T47D (cell line): ENCODE measurements at regions not wholly inside any gene's neighbourhood (a gene's known extent, or its start where the extent isn't known, plus 50 kb on each side); places are given as distances from the start of the nearest gene placed in this dataset.

Source experiments
- DNase-seq, 2 experiments: peaks; one replicate each; pipeline versions ENCODE4 v3.0.0 to v3.0.0-alpha.2; 2011 to 2012; ENCODE audit warnings: low read depth in 1 of 2, low spot score in 1 of 2
- JUND ChIP-seq: IDR thresholded peaks from 2 replicates; pipeline ENCODE4 v1.6.1; 2012; ENCODE audit warnings: low read depth
- in situ Hi-C: cut with HindIII; loops from 2 replicates; pipeline ENCODE4 v1.10.0; 2016; ENCODE audit warnings: low sequenced_read_pairs, low pct_unique_long_range_greater_than_20kb

DNA sequence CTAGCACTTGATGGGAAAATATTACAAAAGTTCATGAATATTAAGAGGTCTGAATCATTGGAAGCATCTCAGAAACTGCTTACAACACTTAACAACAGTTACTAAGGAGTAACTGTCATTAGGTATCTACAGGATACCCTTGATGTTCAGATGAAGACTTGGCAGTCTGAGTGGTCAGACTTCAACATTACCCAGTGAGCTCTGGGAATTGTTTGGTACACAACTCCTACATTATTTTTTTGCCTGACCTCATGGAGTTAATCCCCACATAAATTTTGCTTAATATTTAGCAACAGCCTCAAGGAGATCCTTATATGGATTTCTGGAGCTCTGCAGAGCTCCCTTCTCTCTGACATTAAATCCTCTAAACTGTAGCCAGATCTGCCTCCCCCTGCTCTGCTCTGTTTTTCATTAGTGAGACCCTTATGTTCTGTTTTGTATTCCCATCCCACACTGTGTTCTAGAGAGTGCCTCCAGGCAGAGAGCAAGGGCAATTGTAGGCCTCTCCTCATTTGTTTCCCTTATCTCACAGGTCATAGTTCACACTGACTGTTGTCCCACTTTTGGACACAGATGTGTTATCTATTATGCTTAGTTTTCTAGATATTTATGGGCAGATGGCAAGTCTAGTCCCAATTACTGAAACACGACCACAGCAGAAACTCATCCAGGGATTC, 368.8 kb downstream of the GASK1B start:
- DNase-seq = no peak
- in situ Hi-C loops = no loop called here
- no peak for TF ChIP-seq JUND

DNA sequence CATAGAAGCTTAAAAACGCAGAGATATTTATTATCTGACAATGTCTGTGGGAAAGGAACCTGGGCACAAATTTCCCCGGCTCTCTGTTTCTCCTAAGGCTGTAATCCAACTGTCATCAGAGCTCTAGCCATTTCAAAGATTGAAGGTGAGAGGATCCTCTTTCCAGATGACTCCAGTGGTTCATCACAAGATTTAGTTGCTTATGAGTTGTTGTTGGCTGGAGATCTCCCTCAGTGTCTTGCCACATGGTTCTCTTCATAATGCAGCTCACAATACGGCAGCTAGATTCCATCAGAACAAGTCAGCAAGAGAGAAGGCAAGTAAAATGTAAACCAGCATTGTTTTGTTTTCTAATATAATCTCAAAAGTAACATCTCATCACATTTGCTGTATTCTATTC, 369.4 kb downstream of the GASK1B start:
- TF ChIP-seq JUND = no peak
- no peak for DNase-seq
- in situ Hi-C loops = no loop called here

DNA sequence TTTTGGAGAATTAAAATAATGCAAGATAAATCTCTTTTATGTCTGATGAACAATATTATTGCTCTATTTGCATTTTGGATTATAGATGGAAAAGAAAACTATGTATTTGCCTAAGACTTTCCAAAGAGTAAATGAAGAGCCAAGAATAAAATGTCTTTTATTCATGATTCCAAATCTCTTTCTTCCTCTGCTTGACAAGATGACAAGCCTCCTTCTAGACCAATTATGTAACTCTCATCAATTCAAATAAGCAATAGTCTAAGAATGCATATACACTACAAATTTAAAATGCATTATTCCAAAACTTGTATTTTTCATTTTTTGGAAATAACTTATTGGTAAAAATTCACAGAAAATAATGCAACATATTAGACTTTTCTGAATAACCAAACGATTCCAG, 377.3 kb downstream of the GASK1B start:
- in situ Hi-C loops = no loop called here
- no peak for TF ChIP-seq JUND
- no peak for DNase-seq

DNA sequence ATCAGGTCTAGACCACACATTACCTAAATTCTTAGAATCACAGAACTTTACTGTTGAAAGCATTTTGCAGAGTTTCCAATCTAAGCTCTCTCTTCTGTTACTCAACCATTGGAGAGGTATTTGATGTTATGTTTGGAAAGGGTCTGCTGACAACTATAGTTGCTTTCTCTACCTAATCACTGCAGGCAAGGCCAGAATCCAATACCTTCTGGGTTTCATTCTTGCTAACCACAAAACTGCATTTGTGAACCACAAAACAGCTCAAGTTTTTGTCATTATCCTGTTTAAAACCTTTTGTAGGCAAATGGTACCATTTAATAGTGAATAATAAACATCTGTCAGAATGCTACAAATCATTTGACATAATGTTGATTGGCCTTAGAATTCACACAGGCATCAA, 380.1 kb downstream of the GASK1B start:
- DNase-seq = no peak
- in situ Hi-C loops = no loop called here
- TF ChIP-seq JUND = no peak

DNA sequence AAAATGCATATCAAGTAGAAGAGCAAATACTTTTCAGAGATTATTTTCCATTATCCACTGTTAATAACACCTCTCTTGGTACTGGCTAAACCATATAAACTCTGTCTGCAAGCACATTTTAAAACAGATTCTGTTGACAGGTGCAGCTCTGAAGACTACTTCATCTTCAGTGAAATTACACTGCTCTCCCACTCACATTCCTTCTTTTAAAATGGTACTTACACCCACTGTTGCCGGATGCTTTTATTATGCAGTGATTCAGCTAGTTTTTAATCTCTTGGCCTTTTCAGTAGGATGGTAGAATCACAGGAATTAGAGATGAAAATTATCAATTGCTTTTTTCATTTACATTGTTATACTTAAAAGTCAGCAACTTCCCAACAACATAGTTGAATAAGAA, 381.6 kb downstream of the GASK1B start:
- TF ChIP-seq JUND = no peak
- DNase-seq = no peak
- in situ Hi-C loops = no loop called here

DNA sequence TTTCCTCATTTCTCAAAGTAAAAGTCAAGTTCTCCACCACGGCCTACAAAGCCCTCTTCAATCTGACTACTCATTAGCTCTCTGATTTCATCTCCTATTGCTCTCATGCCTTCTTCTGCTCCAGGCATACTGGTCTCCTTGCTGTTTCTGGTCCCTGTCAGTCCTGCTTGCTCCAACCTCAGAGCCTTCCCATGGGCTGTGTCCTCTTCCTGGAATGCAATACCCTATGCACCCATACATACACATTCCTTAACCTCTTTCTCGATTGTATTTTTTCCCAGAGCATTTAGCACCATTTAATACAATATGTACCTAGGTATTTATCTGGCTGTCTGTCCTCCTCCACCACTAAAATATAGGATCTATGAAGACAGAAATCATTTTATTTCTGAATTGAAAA, 385.2 kb downstream of the GASK1B start:
- in situ Hi-C loops = no loop called here
- no peak for TF ChIP-seq JUND
- DNase-seq = no peak

DNA sequence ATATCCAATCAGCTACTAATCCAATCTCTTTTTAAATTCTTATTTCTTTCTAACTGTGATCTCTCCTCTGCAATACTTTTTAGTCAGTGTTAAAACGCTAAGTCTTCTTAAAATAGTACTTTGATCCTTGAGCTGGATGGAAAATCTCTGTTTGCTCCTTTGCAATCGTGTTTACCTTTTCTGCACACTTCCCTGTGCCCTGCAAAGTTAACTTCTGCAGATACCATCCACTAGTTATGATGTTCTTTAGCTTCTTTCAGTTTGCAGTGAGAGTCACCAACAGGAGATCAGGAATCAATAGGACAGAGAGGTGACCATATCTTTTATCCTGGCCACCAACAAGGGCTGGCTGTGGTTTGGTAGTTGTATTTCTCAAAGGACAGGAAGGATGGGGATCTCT, 391.5 kb downstream of the GASK1B start:
- in situ Hi-C loops = no loop called here
- DNase-seq = no peak
- no peak for TF ChIP-seq JUND

DNA sequence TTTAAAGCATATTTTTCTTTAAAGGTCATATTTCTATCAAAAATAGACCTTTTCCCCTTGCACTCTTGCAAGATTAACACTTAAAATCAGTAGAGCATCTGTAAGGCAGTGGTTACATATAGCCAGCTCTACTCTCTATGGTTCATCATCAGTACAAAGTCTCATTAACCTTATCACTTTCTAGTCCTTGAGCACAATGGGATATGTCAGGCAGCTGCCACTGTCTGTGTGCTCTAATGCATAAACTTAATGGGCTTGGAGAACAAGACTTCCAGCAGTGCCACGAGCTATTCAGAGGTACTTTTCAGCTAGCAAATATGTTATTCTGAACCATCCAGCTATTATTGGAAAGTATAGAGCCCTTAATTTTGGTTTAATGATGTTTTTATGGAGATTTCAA, 393.7 kb downstream of the GASK1B start:
- in situ Hi-C loops = no loop called here
- DNase-seq = no peak
- TF ChIP-seq JUND = no peak

DNA sequence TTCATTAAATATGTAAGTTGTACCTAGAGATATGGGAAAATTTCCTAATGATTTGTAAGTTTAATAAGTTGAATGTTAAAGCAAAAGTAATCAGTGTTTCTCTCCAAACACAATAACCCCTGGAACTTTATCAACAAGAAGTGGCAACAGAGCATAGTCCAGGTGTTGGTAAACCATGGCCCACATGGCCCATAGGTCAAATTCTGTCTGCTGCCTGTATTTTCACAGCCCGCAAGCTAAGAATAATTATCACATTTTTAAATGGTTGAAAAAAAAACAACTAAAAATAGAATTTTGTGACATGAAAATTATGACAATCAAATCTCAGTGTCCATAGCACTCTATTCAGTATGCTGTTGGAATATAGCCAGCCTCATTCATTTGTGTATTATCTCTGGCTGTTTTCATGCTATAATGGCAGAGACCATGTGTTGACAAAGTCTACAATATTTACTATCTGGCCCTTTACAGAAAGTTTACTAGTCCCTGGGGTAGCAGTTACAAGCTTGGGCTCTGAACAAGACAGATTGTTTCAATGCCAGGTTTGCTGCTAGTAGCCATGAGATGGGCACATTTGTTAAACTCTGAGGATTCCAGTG, 395.8 kb downstream of the GASK1B start:
- DNase-seq = no peak
- in situ Hi-C loops = no loop called here
- no peak for TF ChIP-seq JUND

DNA sequence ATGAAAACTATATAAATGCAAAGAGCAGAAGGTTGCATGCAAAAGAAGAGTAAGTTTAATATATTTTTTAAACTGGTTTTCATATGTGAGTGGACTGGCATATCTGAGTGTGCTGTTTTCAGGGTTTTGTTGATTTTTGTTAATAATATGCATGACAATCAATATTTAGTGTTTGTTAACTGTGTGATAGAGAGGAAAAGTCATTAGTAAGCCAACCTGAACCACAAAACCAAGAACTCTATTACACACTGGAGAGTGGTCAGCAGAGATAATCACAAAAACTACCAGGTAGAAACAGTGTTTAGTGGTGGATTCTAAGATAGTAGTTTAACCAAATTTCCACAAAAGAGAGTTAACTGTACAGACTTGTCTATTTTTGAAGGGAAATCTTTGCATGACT, 396.9 kb downstream of the GASK1B start:
- no peak for DNase-seq
- TF ChIP-seq JUND = no peak
- in situ Hi-C loops = no loop called here

DNA sequence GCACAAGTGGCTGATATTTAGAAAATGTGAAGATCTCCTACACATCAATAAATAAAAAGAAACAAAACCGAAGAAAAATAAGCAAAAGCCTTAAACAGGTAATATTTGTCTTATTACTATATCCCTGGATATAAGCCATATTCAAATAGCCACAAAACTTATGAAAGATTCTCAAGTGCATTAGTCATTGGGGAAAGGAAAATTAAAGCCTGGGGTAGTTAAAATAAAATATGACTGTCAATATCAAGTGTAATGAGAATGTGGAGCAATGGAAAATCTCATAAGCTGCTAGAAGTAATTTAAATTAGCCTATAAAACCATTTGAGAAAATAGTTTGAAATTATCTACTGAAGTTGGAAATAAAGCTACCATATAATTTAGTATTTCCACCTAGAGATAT, 399.9 kb downstream of the GASK1B start:
- DNase-seq = no peak
- TF ChIP-seq JUND = no peak
- in situ Hi-C loops = no loop called here

DNA sequence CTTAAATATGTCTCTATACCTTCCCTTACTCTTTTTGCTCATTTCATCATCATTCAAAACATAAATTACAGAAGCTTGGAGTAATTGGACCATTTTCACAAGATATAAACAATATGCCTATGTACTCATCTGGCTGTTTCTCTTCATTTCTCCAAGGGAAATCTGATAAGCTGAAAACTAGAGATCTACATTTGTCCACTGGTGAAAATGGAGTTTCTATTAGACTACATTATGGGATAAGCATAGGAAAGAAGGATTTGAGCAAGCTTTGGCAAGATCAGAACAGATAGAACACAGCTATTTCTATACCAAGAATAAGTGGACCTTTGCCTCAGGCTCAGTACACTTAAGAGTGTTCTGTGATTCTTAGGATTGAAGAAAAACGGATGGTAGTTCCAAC, 404.4 kb downstream of the GASK1B start:
- no peak for TF ChIP-seq JUND

DNA sequence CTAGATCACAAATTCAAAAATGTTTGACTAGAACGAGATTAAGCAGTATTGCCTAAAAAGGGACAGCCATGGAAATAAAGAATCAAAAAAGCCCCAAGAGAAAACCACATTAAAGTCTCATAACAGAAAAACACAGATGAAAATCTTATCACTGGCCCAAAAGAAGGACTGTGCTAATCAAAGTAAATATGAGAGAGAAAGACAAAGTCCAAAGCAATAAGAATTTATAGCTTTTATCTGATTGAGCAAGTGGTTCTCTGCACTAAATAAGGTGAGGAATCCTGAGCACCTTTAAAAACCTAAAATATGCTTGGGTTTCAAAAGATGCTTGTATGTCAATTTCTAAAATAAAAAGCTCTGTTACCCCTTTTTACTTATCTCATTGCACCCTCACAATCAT, 409.3 kb downstream of the GASK1B start:
- TF ChIP-seq JUND = no peak
- in situ Hi-C loops = no loop called here
- DNase-seq = no peak

More for the DNA sequence above, 404.4 kb downstream of the GASK1B start:
- no peak for DNase-seq
- in situ Hi-C loops = no loop called here

DNA sequence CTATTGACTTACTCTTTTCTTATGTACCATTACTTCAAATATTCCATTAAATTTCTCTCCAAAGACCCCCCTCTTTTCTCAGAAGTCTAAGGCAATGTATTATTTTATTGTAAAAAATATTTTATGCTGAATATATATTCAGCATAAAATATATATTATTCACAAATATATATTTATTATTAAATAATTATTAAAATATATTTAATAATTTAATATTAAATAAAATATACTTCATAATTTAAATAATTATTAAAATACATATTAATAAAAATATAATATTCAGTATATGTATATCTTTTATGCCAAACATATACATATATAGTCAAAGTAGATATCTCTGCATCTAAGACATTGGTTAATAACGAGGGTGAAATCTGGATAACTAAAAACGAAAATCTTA, 418.4 kb downstream of the GASK1B start:
- in situ Hi-C loops = no loop called here
- TF ChIP-seq JUND = no peak
- DNase-seq = no peak
